HG02798 (cell line): ENCODE measurements at regions not wholly inside any gene's neighbourhood (a gene's known extent, or its start where the extent isn't known, plus 50 kb on each side); places are given as distances from the start of the nearest gene placed in this dataset.
"Not testable (repeated sequence)": the region's sequence is repeated elsewhere in the genome, so short reads cannot be mapped to it uniquely, and the experiment has no call there.

Experiments used
- ATAC-seq: cut with Tn5 transposase; IDR thresholded peaks from one replicate; pipeline ENCODE4 v1.9.1; 2021; ENCODE audit warnings: mild to moderate bottlenecking; ENCODE audit not compliant: unreplicated experiment, poor library complexity

DNA sequence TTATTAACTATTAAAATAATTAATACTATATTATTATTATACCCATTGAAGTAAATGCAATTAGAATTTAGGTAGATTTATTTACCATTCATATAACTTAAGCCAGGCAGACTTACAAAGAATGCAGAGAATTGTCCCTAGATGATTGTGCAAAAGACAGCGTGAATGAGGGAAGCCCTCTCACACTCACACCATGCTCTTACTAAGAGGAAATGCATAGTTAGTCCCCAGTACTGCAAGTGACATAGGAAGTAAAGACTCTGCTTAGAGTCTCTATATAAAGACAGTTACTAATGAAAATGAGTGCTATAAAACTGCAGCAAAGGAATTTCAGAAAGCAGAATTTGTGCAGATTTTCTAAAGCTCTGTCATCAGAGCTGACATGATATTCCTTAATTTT, 270.4 kb downstream of the ZBBX start:
- no peak for ATAC-seq

DNA sequence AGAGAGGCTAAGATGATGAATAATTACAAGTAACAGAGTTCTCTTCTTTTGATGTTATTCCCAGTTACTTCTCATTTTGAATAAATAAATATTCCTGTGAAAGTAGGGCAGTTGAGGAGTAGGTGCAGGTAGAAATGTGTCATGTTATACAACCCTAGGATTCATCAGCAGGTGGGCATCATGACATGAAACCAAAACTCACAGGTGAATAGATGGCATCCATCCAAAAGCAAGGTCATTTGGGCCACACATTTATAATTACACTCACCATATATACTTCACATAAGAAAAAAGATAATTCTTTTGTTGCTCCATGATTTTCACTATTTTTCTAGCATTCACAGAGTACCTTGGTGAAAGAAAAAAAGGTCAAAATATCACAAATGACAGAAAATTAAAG, 273.6 kb downstream of the ZBBX start:
- ATAC-seq = no peak

DNA sequence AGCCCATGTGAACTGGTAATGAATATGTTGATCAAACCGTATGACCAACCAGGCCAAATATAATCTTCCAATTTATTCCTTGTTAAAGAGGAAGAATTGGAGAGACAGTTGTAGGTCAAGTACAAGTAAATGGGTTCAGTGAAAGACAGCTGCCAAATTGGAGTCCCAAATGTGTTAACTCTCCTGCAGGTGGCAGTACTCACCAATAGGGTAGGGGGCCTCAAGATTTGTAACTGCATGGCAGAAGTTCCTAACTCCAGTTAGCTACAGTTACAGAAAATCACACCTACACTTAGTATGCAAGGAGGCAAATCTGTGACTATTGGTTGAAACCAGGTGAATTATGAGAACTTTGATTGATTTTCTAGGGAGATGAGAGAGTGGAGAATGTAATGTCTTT, 278.0 kb downstream of the ZBBX start:
- ATAC-seq = no peak

DNA sequence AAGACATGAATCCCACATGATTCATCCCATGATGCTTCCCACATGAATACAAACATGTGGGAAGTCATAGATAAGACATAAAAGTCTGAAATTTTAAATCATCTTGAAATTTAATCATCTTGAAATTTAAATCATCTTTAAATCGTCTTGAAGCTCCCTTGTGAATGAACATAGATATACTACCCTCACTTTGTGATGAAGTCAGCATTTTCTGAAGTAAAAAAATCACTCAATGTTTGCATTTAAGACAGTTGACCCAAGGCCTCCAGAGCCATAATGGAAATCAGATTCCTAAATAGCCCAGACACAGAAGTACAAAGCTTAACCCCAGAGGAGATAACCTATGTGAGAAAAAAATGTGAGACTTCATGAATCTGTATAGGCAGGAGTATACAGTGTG, 279.4 kb downstream of the ZBBX start:
- no peak for ATAC-seq

DNA sequence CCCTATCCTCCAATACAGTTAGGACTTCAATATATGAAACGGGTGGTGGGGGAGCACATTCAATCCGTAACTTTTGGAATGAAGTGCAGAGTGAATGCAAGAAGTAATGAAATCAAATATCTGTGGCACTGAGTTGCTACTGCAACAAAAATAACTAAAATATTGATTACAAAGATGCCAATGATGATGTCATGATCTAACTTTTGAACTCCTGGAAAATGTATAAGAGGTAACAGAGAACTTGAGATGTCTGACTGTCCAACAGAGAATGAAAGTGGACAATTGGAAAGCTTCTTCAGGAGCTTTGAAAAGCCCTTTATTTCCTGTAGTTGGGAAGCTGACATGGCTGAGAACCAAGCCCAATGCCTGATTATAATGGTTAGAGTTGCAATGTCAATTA, 279.9 kb downstream of the ZBBX start:
- no peak for ATAC-seq

DNA sequence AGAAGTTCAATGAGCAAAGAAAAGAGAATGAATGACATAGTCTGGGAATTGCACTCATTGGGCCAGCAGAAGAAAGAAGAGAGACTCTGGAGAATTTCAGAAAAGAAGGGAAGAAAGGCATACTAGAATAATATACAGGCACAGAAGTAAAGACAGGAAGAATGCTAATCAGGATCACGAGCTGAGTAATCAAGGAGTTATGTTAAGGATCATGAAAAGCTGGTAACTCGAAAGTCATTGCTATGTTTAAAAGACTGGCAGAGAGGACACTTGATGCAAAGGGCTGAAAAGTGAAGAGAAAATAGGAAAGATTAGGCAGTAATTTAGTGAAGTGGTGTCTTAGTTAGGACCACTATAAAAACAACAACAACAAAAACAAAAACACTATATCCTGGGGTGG, 284.1 kb downstream of the ZBBX start:
- no peak for ATAC-seq

DNA sequence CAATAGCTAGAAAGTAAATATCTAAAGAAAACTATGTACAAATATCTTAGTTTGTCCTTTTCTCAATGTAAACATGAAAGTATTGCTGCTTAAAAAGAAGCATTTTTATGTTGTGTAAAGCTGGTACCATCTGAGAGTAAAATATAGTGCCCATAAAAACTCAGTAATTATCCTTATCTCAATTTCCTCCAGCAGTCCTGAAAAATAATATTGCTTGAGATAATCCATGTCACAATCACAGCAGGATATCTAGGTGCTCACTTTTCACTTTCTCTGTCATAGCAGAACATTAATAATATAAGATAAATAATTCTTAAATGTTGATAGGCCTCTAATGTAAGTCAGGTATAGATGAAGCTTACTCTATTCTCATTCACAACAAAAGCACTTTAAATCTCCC, 285.5 kb downstream of the ZBBX start:
- no peak for ATAC-seq

DNA sequence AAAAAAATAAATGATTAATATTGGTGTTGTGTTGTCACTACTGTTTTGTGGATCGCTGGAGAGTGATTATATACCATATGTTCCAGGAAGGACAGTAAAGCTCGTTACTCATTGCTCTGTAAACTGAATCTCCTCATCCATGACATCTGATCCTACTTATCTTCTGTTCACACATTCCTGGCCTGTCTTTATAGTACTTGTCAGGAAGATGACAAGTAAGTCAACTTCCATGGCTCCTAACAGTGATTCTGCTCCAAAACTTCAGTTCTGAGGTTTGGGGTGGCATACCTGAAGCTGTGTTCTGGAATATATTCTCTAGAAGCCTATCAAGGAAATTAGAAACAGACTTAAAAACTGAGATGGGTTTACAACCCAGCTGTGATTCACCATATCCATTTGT, 288.9 kb downstream of the ZBBX start:
- no peak for ATAC-seq

DNA sequence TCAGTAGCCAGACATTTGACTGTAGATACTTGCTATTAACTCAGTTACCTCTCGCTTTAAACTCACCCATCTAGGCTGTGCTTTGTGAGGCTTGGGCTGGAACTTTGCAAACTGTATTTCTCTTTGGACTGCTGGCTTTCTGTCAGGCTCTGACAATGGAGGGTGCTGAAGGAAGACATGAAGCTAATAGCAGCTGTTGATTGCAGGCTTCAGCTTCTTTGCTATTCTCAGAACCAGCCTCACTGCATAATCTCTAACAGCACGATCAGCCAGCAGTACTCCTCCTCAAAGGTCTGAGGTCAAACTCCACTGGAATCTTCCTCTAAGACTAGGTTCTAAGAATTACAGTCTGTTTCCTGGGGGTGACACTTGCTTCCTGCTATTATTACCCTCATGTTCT, 295.6 kb downstream of the ZBBX start:
- no peak for ATAC-seq

DNA sequence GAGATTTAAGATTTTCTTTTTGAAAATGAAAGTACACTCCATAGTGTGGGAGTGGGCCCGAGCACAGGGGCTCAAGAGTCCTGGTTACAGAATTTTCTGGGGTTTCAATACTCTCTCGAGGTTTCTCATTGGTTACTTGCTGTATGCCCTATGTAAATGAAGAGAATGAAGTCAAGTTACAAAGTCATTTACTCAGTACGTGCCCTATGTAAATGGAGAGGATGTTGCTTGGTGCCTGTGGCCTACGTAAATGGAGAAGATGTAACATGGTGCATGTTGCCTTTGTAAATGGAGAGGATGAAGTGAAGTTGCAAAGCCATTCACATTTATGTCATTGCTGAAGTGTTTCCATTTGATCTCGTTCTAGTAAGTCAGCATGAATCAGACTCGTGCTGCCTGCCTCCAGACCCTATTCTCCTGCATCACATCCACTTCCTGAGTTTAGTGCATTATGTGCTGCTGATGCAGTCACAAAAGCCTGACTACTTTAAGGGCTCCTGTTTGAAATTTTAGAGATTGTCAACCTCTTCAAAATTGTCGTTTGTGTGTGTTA, 302.0 kb downstream of the ZBBX start:
- no peak for ATAC-seq

DNA sequence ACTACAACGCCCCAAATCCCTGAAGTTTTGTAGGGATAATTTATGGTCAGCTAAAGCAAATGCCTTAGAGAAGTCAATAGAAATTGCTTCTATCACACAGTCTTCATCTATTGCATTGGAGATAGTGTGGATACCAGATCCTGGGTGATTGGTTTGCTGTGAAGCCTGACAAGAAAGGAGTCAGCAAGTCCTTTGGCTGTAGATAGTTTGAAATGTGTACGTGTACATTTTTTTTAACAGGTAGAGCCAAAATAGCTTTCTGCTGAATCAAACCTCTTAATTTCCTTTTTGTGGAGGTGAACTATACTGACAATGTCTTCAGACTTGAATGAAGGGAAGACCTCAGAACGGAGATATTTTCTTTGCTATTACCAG, 312.3 kb downstream of the ZBBX start:
- peak; percentile 4 for ATAC-seq

DNA sequence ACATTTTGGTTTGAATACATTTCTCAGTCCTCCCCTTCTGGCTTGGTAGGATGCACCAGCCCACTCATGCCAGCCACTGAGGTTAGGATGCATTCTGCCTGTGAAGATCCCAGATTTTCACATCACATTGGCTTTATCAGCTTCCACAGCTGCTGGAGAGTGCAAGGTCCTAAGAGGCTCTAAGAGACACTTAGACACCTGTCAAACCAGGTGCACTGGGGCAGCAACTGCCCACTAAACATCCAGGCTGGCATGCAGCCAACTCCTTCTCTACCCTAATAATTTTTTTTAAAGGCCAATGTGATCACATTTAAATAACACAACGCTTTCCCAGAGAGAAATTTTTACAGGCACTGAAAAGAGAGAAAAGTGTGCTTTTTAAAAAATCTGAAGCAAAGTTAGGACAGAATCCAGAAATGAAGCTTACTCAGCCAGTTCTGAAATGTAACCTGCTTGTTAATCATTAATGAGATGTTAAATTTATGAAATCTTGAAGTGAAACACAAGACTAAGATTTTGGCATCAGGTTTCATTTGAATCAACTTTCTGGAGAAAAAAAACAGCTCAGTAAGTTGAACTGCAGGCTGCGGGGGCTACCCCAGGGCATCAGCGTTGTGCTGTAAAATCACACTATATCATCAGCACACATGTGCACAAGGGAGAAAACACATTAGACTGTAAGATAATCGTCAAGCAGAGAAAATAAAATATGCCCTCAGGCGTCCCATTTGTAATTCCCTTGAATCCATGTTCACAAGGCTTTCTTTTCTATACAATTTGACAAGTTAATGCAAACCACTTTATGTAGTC, 312.9 kb downstream of the ZBBX start:
- peak; percentile 55 for ATAC-seq

DNA sequence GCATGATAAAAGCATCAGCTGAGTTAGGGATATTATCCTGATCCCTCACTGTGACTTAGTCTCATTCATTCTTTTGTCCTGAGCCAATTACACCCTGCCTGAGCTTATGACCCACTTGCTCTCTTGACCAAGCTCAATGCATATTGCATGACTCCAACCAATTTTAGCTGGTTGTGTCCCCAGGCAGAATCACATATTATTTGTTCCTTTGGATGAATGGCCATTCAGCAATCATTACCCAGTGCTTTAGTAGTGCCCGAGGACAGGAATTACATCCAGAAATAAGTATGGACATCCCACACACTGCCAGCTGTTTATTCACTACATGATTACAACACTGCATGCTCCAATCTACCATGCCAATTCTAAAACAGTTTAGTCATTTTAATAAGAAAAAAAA, 322.5 kb downstream of the ZBBX start:
- ATAC-seq = no peak

DNA sequence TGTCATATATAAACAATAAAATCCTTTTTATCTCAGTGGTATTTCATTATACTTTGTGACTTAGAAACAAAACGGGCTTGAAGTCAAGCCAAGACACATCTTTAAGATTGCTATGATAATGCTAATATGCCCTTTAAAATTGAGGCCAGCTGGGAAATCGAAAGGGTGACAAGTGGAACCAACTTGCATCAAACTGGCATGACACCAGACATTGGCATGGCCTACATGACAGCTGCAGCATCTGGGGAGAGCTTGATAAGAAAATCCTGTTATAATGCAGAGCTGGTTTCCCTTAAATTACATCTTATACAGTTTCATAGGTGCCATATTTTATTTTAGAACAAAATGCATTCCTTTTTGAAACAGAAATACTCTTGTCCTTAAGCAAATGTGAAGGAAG, 325.2 kb downstream of the ZBBX start:
- ATAC-seq = no peak

DNA sequence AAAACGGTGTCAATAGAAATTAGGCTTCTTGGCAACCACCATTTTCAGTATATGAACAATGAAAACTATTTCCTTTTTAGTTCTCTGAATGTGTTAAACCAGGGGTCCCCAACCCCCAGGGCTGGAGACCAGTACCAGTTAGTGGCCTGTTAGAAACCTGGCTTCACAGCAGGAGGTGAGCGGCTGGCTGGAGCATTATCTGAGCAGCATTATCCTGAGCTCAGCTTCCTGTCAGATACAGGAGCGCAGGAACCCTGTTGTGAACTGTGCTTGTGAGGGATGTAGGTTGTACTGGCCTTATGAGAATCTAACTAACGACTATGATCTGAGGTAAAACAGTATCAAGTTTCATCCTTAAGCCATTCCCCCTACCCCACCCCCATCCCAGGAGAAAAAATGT, 328.7 kb downstream of the ZBBX start:
- no peak for ATAC-seq

DNA sequence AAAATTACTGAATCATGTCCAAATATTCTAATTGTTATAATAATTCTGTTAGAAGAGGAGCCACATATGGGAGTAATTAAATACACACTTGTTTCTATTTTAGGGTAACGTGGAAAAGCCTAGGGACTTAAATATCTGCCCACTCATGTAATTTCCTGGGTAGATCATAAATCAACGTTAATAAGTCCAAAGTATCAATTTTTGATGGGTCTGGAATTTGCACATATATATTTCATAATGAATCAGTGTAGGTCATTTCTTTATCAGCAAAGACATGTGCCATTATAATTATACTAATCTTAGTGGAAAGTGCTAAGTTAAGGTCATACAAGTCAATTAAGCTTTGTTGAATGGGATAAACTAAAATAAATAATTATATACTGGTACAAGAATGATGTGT, 346.2 kb downstream of the ZBBX start:
- ATAC-seq = no peak

DNA sequence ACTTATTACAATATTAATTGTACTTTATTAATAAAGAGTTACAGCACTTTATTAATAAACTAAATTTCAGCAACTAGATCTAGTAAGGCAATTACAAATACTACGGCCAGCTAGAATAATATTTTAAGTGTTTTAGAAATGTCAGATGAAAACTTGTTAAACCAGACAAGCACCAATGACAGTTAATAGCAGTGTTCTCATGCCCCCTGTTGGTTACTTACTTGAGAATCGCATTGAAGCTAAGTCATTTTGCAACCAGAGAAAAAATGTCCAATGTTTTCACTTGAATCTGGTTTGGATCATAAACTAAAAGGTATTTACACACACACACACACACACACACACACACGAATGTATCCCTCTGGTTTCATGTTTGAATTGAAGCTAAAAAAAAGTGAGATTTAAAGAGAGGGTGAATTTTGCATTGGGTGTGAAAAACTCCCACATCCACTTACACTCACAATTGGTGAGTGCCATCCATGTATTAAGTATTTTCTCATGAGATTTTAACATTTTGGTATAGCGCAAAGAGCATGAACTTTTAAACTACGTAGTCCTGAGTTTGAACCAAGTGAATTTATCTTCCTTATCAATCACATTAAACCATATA, 347.7 kb downstream of the ZBBX start:
- ATAC-seq = no peak

DNA sequence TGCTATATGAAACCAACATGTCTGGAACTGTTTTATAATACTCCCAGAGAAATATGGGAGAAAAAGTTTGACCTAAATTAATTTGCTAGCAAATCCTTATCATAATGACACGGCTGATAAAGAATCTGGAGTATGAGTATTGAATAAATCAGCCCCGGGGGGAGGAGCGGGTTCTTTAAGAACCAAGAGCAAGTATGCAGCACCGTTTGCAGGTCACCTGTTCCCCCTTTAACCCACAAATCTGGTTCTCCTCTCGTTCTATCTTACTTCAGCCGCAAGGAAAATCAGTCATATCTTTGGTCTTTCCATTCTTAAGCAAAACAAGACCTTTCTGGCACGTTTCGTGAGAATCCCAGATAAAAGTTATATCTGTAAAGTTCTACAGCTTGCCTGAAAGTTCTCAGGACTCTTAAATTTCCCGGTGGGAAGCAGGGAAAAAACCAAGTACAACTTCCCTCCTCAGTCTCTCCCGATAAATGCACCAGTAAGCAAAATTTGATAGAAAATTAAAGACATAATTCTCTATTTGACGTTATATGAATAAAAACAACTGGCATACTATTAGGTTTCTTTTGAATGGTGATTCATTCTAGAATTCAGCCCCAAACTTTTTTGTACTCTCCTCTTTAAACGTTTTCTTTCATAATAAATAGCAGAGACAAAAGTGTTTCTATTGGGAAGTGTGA, 348.6 kb downstream of the ZBBX start:
- ATAC-seq = no peak

DNA sequence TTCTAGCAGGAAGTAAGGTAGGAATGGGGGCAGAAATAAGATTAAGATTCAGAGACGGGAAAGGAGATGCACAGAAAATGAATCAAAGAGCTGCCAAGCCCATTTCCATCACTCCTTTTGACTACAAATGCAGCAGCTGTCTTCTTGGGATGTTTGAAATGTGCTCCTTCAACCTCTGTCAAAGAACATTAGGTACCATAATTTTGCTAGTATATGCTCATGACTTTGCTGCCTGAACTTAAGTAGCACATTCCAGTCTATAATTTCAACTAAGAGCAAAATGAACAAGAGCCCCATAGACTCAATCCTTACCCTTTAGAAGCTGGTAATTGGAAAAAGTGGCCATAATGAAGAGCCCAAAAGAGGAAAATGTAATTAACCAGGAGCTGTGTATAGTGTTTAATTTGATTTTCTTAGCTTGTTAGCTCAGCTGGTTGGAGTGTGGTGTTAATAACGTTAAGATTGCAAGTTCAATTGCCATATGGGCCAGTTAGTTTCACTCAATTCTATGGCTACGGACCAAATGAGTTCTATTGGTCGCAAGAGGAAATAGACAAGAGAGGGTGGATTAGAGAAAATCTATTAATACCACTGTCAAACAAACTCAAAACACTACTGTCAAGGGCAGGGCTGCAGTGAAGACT, 349.9 kb downstream of the ZBBX start:
- no peak for ATAC-seq

DNA sequence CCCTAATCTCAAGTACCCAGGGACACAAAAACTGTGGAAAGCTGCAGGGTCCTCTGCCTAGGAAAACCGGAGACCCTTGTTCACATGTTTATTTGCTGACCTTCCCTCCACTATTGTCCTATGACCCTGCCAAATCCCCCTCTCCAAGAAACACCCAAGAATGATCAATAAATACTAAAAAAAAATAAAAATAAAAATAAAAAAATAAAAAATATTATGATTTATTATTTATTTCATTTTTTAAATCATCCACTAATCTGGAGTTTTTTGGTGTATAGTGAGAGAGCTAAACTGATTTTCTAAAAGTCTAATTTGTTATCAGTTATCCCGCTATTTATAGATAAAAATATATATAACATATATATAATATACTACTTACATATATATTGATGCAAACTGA, 360.6 kb downstream of the ZBBX start:
- ATAC-seq = not testable (repeated sequence)

DNA sequence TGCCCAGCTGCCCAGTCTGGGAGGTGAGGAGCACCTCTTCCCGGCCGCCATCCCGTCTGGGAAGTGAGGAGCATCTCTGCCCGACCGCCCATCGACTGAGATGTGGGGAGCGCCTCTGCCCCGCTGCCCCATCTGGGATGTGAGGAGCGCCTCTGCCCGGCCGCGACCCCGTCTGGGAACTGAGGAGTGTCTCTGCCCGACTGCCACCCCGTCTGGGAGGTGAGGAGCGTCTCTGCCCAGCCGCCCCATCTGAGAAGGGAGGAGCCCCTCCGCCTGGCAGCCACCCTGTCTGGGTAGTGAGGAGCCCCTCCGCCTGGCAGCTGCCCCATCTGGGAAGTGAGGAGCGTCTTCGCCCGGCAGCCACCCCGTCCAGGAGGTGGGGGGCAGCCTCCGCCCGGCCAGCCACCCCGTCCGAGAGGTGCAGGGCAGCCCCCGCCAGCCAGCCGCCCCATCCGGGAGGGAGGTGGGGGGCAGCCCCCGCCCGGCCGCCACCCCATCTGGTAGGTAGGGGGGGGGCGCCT, 361.4 kb downstream of the ZBBX start:
- not testable (repeated sequence) for ATAC-seq
